Amniotic epithelial cell (primary cell): ENCODE measurements at regions not wholly inside any gene's neighbourhood (a gene's known extent, or its start where the extent isn't known, plus 50 kb on each side); places are given as distances from the start of the nearest gene placed in this dataset.

Source experiments
- DNase-seq: peaks from one replicate; pipeline ENCODE4 v3.0.0-alpha.2; 2010; ENCODE audit warnings: low read depth

DNA sequence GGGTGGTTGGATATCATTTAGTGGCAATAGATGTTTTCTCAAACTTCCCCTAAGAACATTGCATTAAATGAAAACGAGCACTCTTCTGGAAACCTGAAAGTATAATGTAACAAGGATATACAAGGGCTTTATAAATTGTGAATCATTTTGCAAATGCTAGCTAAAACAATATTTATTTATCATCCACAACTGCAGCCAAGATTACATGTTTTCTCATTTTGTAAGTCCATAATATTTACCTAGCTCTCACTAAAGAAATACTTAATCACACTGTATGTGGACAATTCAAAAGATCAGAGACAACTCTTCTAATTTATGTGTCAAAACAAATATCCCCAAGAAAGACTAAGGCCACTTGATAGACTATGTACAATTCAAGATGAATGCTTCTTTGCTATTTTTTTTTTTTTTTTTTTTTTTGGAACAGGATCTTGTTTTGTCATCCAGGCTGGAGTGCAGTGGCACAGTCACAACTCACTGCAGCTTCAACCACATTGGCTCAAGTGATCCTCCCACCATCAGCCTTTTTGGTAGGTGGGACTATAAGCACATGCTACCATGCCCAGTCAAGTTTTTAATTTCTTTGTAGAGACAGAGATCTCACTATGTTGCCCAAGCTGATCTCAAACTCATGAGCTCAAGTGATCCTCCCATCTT, 427.7 kb upstream of the THBS1 start:
- no peak for DNase-seq

DNA sequence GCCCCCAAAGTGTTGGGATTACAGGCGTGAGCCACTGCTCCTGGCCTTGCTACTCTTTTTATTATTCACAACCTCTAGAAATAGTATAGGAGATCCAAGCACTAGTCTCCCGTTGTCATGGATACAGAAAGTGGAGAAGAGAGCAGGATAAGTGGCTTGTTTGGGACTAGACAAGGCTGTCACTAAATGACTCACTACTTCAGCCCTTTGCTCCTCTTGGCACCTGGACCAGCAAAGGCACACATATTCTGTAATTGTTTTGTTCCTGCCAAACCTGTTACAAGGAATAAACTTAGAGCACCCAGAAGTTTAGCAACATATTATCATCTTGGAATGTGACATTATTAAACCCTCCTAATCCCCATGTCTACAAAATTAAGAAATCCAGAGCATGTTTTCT, 427.2 kb upstream of the THBS1 start:
- DNase-seq = no peak

DNA sequence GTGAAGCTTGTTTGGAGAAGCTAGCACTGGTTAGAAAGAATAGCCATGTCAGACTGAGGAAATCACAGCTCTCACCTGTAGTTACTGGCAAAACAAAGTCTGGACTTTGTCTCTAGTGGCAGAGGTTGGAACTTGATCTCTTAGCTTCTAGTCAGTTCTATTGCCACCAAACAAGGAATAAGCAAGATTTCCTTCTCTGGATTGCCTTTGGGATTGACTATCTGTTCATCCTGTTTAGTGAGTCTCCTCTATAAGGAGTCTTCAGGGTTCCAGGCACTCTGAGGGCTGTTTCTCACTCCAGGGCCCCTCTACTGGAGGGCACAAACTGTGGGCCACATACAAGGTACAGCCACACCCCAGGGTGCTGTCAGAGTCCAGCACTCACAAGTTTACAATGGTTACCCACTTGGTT, 426.6 kb upstream of the THBS1 start:
- DNase-seq = no peak

DNA sequence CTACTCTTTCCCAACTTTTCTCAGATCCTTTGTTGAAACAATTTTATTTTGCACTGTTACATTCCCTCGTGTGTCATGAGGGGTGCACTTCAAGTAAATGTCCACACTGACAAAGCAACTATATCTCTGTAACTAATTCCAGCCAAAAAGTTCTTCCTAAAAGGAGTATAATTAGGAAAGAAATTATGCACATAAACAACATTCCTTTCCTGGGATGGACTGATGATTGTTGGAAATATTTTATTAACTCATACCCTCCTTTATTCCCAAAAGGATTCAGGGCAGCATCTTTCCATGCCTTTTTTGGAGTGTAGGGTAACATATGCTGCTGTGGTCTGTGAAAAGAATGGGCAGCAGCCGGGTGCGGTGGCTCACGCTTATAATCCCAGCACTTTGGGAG, 426.1 kb upstream of the THBS1 start:
- no peak for DNase-seq

DNA sequence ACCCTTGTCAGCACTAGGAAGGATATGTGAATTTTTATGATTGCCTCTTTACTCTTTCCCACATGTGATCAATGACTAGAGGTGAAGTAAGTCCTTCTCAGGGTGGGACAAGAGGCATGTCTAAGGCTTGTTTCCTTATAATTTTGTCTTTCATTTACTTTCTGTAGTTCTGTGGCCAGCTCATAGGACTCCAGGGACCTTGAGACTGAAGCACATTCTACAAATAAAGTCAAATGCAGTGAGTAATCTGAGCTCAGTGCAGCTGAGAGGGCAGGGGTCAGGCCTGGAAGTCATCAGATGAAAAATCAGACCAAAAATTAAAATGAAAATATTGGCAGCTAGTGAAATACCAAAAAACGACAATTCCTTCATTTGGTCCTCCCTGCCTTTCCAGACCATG, 424.7 kb upstream of the THBS1 start:
- no peak for DNase-seq

DNA sequence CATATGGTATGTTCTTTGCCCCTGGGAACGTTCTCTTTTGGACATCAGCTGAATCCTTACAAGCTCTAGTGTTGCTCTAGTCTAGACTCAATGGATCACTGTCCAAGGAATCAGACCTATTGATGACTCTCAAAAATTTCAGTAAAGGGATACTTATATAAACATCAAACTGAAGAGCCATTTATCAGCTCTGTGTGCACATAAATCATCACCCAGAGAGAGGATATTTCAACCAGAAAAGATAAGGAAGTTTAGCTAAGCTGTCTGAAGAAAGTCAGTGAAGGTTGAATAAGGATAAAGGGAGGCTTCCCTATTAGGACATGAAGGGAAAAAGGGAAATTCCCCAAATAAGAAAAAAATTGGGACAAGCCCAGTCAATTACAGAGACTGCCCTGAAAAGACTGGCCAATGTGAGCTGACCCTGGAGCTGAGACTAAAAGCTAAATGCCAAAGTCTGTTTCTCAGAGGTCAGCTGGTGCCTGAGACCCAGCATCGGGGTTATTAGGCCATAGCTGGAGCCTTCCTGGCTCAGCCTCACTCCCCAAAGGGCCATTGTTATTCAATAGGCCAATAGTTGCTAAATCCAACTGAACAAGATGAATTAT, 424.1 kb upstream of the THBS1 start:
- DNase-seq = no peak

DNA sequence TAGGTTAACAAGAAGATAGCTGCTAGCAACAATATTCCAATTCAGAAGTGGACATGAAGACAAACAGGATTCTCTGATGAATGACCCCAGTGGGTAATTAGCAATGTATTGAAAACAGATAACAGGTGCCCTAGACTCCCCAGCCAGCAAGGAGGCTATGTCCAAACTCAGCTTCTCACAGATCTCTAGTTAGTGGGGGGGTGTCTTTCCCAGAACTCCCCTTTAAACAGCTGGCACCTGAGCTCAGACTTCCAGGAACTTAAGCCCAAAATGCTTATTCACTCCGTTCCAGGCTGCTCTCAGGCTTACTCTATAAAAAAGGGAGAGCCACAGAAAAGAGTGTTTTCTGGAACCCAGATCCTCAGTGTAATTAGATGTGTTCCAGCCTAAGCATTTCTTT, 423.0 kb upstream of the THBS1 start:
- DNase-seq = no peak

DNA sequence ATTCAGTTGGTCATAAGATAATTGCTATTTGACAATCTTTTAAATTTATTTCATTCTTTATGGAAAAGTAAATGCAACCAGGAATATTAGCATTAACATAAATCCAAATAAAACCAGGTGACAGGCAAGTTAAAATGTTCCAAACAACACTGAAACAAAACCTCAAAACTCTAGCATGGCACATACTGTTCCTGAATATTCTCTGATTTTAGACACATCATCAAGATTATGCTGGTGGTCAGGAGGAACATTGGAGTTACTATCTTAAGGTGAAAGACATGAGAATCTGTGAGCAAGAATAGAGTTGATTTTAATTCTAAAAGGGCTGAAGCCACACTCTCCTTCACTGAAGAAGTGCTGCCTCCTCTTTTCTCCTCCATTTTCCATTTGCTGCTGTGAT, 421.0 kb upstream of the THBS1 start:
- peak; percentile 42 for DNase-seq

DNA sequence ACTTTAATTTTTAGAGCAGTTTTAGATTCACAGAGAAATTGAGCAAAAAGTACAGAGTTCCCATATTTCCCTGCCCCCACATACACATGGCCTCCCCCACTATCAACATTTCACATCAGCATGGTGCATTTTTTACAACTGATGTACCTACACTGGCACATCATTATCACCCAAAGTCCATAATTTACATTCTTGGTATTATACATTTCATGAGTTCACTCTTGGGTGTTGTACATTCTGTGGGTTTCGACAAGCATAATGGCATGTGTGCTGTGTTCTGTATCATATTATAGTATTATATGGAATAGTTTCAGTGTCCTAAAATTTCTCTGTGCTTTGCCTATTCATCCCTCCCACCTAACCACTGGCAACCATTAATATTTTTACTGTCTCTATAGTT, 419.8 kb upstream of the THBS1 start:
- no peak for DNase-seq

DNA sequence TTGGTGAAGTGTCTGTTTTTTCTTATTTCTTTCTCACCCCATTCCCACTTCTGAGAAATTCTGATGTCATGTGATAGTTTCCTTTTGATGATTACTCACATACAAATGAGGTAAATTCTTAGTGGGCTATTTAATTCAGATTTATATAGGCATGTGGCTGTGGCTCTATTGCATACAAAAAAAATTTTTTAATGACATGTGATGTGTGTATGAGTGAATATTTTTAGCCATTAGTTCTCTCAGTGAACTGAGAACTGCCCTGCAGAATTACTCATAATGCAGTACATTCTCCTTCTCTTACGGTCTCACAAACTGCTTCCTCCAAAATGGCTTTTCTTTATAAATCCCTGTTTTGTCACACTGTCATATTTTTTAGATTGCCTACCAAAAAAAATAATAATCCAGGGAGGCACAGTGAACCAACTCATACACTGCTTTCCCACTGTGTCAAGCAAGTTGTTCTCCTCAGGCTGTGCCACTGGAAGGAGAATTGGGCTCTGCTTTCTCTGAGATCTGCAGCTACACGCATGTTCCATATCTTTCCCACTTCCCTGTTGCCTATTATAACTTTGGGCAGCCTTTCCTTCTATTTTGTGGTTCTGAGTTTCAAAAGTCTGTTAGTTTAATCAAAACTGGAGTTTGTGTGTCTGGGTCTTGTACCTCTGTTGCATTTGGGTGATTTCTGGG, 415.7 kb upstream of the THBS1 start:
- no peak for DNase-seq

DNA sequence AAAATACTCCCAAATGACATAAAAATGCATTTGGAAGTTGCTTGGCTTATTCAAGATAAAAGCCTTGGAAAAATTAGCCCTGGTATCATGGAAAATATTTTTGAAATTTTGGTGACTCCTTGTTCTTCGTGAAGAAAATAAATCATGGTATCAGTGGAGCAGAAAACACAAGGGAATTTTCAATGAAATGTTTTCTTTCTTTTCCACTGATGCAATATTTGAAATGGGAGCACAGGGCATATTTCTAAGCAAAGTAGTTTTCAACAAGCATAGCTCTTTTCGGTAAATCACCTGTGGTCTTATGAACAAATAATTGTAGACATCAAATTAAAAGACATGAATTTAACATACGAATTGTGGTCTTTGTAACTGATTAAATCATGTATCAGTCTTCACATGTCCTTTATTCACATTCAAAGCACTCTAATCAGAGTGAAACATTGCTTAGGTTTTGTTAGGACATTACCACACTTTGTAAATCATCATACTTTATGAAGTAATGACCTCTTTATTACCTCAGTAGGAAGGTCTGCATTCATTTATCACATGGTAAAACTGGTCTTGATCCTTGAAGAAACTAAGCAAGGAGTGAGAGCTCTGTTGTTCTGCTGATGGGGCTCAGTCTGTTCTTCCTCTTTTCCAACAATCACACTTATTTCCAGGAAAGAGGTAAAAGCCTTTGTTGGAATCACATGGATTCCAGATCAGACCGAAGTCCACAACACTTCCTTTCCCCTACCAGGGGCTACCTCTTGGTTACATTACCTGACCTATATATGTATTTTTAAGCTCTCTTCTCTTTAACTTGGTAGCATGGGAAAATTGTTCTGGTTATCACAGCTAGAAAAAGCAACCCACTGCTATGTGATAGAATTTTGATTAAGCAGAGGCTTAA, 413.5 kb upstream of the THBS1 start:
- no peak for DNase-seq

DNA sequence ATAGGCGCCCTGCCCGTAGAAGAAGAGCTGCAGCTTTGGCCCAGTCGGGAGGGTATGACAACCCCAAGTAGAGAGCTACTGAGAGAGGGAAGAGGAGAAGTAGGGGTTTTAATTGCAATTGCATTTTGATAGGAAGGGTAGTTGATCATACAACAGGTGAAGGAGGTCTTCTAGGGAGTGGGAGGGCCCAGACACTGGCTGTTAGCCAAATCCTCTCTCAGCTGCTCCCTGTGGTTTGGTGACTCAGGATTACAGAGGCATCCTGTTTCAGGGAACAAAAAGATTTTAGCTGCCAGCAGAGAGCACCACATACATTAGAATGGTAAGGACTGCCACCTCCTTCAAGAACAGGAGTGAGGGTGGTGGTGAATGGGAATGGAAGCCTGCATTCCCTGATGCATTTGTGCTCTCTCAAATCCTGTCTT, 408.9 kb upstream of the THBS1 start:
- peak; percentile 95 for DNase-seq

DNA sequence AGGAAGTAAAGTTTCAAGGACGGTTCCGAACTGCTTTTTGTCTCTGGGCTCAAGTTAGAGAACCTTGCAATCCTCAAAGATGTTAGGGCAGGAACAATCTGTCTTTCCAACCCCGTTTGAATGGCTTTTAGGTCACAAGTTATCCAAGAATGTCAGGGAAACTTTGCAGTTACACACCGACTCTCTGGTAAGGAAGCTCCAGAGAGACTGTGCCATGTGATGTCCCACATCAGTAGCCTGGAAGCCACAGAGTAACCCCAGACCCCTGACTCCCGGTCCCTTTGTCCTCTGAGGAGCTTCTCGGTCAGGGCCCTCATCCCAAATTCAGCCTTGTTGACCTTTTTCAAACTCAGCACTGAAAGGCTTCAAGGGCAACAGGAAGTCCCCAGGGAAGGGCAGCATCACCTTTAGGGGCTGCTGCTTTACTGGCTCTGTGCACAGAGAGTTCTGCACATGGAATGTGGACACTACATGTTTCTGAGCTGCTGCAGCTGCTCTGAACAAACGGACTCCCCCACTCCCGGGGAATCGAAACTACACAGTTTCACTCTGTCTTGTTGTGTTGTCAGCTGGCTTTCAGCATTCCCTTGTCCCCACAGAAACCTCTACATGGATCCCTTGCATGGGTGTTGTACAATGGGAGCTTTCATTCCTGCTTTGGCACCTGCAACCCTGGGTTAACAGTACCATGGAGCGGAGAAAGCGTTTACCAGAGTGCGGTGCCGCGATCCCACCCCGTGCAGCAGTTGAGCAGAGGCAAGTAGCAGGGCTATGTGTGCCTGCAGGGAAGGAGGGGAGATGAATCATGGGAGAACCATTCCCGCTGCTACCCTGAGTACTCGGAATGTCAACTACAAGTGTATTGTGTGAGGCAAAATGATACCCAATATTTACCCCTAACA, 408.2 kb upstream of the THBS1 start:
- DNase-seq = no peak

DNA sequence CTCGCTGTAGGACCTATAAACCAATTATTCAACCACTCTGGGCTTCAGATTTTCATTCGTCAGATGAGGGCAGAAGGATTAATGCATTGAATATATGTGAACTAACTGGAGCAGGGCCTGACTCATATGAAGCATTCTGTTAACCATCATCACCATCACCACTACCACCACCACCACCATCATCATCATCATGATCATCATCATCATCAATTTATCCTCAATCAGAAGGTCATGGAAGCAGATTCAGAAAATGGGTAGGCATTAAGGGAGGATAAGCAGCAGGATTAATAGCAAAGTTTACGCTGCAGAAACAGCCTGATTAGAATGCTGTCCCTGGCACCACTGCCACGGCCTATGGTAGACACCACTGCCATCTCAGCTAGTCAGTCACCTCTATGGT, 407.5 kb upstream of the THBS1 start:
- no peak for DNase-seq

DNA sequence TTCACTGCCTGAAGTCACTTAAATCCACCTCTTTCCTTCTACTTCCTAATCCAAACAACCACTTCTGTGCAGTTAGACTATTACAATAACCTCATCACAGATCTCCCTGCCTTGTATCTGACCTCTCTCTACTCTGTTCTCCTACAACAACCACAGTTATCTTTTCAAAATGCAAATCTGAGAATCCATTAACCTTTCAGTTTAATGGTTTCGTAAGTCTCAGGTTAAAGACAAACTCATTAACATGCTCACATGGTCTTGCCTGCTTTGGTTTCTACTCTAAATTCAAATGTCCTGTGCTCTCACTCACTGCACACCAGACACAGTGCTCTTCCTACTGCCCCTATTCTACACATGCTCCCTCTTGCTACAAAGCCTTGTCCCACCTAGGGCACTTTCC, 406.5 kb upstream of the THBS1 start:
- no peak for DNase-seq

DNA sequence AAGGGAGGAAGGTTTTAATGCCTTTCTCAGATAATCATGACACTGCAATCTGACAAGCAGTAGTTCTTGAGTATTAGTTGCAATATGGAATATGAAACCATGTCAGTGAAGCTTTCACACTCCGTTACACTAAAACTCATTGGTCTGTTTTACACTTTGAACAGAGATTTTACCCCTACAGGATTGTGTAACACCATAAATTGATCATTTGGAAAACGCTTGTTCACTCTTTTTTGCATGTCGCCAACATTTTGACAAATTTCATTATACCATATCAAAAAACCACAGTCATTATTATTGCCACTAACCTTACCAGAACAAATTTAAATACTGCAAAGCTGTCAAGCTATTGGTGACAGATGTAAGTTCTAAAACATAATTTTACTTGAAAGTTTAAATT, 404.8 kb upstream of the THBS1 start:
- DNase-seq = no peak

DNA sequence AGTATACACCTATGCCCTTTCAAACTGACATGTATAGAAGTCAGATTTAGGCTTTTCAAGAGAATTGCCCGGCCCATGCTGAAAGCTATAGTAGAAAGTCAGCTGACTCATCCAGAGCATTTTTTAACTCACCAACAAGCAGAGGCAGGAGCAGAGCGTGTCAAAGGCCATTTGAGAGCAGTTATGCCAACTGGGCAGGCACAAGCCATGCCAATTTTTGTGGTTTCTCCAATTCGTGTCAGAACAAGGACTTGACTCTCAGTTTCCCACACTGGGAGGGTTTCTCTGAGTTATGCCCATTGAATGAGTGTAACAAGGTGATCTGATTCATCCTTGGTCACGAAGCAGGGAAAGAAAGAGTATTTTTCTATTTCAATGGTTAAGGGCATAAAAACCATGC, 403.3 kb upstream of the THBS1 start:
- no peak for DNase-seq

DNA sequence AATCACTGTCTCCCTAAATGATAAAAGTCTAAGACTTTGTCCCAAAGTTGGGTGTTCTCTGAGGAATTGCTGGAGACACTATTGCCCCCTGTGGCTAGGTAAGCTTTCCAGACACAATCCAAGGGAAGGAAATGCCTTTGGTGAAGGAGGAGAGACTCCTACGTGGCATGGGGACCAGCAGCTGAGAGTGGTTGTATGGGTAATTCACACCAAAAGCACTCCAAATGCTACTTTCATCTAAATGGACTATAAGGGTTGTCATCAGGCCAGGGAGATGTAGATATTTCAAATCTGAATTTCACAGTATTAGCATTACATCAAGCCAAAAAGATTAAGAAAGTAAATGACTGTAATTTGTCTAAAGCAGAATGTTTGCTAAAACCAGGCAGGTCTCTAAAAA, 400.8 kb upstream of the THBS1 start:
- DNase-seq = no peak

DNA sequence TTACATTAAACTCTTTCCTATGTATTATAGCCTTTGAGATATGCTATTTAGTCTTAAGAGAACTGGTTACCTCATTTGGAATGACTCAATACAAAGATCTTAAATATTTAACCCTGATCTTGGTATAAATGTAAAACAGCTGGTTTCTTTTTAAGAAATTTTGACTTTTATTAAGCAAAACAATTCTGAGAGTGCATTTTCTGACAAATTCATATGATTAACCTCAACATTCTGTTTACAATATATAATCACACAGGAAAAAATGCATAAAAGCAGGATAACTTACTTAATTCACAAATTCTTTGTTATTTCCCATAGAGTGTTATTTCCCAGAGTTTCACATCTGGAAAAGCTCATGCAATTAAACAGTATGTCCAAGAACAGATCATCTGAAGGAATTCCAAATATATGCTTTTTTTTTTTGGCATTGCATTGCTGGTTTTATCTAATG, 400.4 kb upstream of the THBS1 start:
- DNase-seq = peak; percentile 52

DNA sequence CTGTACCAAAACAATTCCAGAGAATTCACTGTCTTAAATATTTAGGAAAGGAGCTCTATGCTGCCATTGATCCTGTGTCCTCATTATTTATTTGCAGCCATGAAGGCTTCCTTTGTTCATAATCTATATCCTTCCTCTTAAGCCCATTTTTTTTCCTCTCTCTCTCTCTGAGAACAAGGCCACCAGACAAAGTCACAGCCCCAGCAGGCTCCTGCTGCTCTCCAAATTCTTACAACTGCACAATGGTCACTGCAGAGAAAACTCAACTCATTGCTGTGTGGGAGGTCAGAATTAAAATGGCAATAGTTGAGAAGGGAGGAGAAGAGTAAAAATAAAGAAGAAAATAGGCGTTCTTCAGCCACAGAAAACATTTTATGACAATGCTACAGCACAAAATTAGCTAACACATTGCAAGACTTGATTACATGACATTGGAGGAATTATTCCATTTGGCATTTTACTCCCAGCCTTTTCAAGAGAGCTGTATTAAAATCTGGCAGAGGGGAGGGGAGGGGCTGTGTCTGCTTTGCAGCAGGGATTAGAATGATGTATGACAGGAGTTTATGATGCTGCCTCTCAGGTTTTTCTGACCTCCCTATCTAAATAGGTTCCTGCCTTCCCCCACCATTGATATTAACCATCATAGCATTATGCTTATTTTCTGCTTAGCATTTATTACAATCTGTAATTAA, 399.7 kb upstream of the THBS1 start:
- no peak for DNase-seq

DNA sequence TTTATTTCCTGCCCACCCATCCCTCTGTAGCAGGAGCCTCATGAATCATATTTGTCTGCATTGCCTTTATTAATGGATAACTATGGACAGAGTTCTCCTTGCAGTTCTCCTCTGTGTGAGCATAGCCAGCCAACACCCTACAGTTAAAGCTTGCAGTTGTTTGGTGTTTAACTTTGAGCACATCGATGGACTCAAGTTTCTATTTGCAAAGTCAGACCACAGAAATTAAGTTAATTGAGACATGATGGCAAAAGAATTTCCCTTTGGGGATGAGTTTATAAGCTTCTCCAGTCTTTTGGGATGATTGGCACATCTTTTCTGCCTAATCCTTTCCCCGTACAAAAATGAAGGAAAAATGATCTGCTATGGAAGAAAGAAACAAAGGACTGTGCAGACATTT, 398.9 kb upstream of the THBS1 start:
- DNase-seq = no peak
